Liver (tissue), 8 donors: ENCODE measurements at regions not wholly inside any gene's neighbourhood (a gene's known extent, or its start where the extent isn't known, plus 50 kb on each side); places are given as distances from the start of the nearest gene placed in this dataset.

Experiments used
- DNase-seq: peaks from one replicate; pipeline ENCODE4 v3.0.0-alpha.2; 2017; ENCODE audit warnings: low spot score
- H3K27ac ChIP-seq, 2 donors: one replicate each; pipeline ENCODE4 v1.7.0; 2013; ENCODE audit warnings: inconsistent platforms in 2 of 2, low read length in 2 of 2, control low read depth in 1 of 2, low read depth in 1 of 2, mild to moderate bottlenecking in 1 of 2
- H3K27me3 ChIP-seq, 4 donors: one replicate each; pipeline versions ENCODE4 v1.6.1 to v1.7.0; 2013; ENCODE audit warnings: low read length in 3 of 4, inconsistent platforms in 1 of 4, mild to moderate bottlenecking in 1 of 4, moderate library complexity in 1 of 4; ENCODE audit not compliant: control insufficient read depth in 4 of 4, insufficient read depth in 4 of 4
- H3K36me3 ChIP-seq, 4 donors: one replicate each; pipeline versions ENCODE4 v1.6.1 to v1.7.0; 2013; ENCODE audit warnings: low read length in 3 of 4, mild to moderate bottlenecking in 3 of 4, low read depth in 1 of 4, moderate library complexity in 1 of 4; ENCODE audit not compliant: control insufficient read depth in 4 of 4, insufficient read depth in 3 of 4
- H3K4me1 ChIP-seq, 4 donors: one replicate each; pipeline versions ENCODE4 v1.6.1 to v1.7.0; 2013; ENCODE audit warnings: low read length in 3 of 4, mild to moderate bottlenecking in 3 of 4, moderate library complexity in 1 of 4; ENCODE audit not compliant: control insufficient read depth in 4 of 4, insufficient read depth in 4 of 4
- H3K4me3 ChIP-seq, 3 donors: one replicate each; pipeline versions ENCODE4 v1.6.1 to v1.7.0; 2013; ENCODE audit warnings: low read length in 3 of 3, control low read depth in 1 of 3, low read depth in 1 of 3, mild to moderate bottlenecking in 1 of 3
- H3K9ac ChIP-seq, 2 donors: one replicate each; pipeline ENCODE4 v1.7.0; 2013; ENCODE audit warnings: low read length in 2 of 2, mild to moderate bottlenecking in 2 of 2, moderate library complexity in 2 of 2, control low read depth in 1 of 2, low read depth in 1 of 2
- H3K9me3 ChIP-seq, 4 donors: one replicate each; pipeline versions ENCODE4 v1.6.1 to v1.7.0; 2013; ENCODE audit warnings: low read length in 3 of 4; ENCODE audit not compliant: control insufficient read depth in 4 of 4
- ATF3 ChIP-seq: IDR thresholded peaks from 2 replicates; pipeline ENCODE4 v1.6.1; 2016; ENCODE audit warnings: antibody characterized with exemption
- CTCF ChIP-seq: fragments of 150-350 bp; IDR thresholded peaks from 2 replicates; pipeline ENCODE4 v1.5.1; 2017; ENCODE audit warnings: improper control_type of control experiment, low read depth, low read length; ENCODE audit not compliant: missing input control
- EGR1 ChIP-seq, 2 donors: IDR thresholded peaks; 2 replicates each; pipeline ENCODE4 v1.6.1; 2016 to 2018; ENCODE audit warnings: antibody characterized with exemption in 2 of 2, low read depth in 2 of 2
- FOXA1 ChIP-seq: IDR thresholded peaks from 2 replicates; pipeline ENCODE4 v1.6.1; 2016; ENCODE audit warnings: antibody characterized with exemption
- FOXA2 ChIP-seq: IDR thresholded peaks from 2 replicates; pipeline ENCODE4 v1.6.1; 2016; ENCODE audit warnings: antibody characterized with exemption
- GABPA ChIP-seq, 2 donors: IDR thresholded peaks in 1 of 2; conservative IDR thresholded peaks in 1 of 2; 2 replicates each; pipeline ENCODE4 v1.6.1; 2016; ENCODE audit warnings: antibody characterized with exemption in 2 of 2, mild to moderate bottlenecking in 1 of 2, moderate library complexity in 1 of 2
- HNF4A ChIP-seq, 2 donors: conservative IDR thresholded peaks; 2 replicates each; pipeline ENCODE4 v1.6.1; 2016; ENCODE audit warnings: antibody characterized with exemption in 2 of 2, mild to moderate bottlenecking in 2 of 2
- JUND ChIP-seq, 2 donors: IDR thresholded peaks; 2 replicates each; pipeline ENCODE4 v1.6.1; 2016; ENCODE audit warnings: antibody characterized with exemption in 2 of 2
- MAX ChIP-seq: IDR thresholded peaks from 2 replicates; pipeline ENCODE4 v1.6.1; 2016; ENCODE audit warnings: antibody characterized with exemption
- RAD21 ChIP-seq, 2 donors: IDR thresholded peaks; 2 replicates each; pipeline ENCODE4 v1.6.1; 2016; ENCODE audit warnings: antibody characterized with exemption in 2 of 2, mild to moderate bottlenecking in 2 of 2
- REST ChIP-seq: IDR thresholded peaks from 2 replicates; pipeline ENCODE4 v1.6.1; 2016; ENCODE audit warnings: antibody characterized with exemption, mild to moderate bottlenecking
- RXRA ChIP-seq, 2 donors: IDR thresholded peaks; 2 replicates each; pipeline ENCODE4 v1.6.1; 2017 to 2018; ENCODE audit warnings: antibody characterized with exemption in 2 of 2, mild to moderate bottlenecking in 1 of 2
- SP1 ChIP-seq: IDR thresholded peaks from 2 replicates; pipeline ENCODE4 v1.6.1; 2018; ENCODE audit warnings: antibody characterized with exemption, mild to moderate bottlenecking
- ZBTB33 ChIP-seq: IDR thresholded peaks from 2 replicates; pipeline ENCODE4 v1.6.1; 2016; ENCODE audit warnings: antibody characterized with exemption
- WGBS: extraction: QIAGEN DNeasy Blood & Tissue Kit; methylation state at CpG from one replicate; pipeline ENCODE4 v1.1.7; 2013; 5-methylcytosine and 5-hydroxymethylcytosine counted together
- donor health status: healthy.
- donor health status: healthy.
- donor health status: healthy.
- donor health status: healthy.
- donor health status: healthy.

GRCh38 chr9:110047232-110047954 is 160.6 kb downstream of the C9orf152 start (continued):
- no peak for TF ChIP-seq JUND (IDR thresholded peaks at IDR 0.05)

- Histone ChIP-seq H3K27ac (peak overlapping the region in 1 of 2 donors; percentile 26), H3K4me1 (peaks cover 0 to 3% (median 0%) of the 10 kb centered on the region in 4 donors)
- DNase-seq: no peak
Measured at GRCh38 chr9:110047955-110048402, 160.0 kb downstream of the C9orf152 start.

More at GRCh38 chr9:110047955-110048402, 160.0 kb downstream of the C9orf152 start:
- Histone ChIP-seq H3K4me3 (peak overlapping the region in 2 of 3 donors; percentile 34 to 56), H3K36me3 (peaks cover 0 to 5% (median 3%) of the 10 kb centered on the region in 4 donors), H3K9ac (no peak overlapping the region), H3K27me3 (no peaks in the 10 kb centered on the region), H3K9me3 (no peaks in the 10 kb centered on the region)
- WGBS: 50% methylated on average over 27 of the region's 27 CpGs
- TF ChIP-seq JUND (IDR thresholded peaks at IDR 0.05) (no peak), ZBTB33 (no peak), ATF3 (no peak), GABPA (IDR thresholded peaks at IDR 0.05 in 1 of 2, conservative IDR thresholded peaks at IDR 0.05 in 1 of 2) (no peak), RXRA (IDR thresholded peaks at IDR 0.05) (no peak), CTCF (no peak), REST (no peak), RAD21 (IDR thresholded peaks at IDR 0.05) (no peak), MAX (no peak), HNF4A (conservative IDR thresholded peaks at IDR 0.05) (no peak), SP1 (no peak), FOXA2 (no peak), EGR1 (IDR thresholded peaks at IDR 0.05; ENCODE audit: low read depth in 2 of 2) (no peak), FOXA1 (no peak)
